NCI-H748 (cell line): ENCODE measurements at regions not wholly inside any gene's neighbourhood (a gene's known extent, or its start where the extent isn't known, plus 50 kb on each side); places are given as distances from the start of the nearest gene placed in this dataset.

Experiments
- DNase-seq: peaks from one replicate; lab custom pipeline; 2025; ENCODE audit not compliant: unreplicated experiment; lab: John Stamatoyannopoulos, UW

- no peak for DNase-seq
Observed at GRCh38 chr6:1066449-1067090, 245.3 kb upstream of the FOXQ1 start.

GRCh38 chr6:1065986-1066385 is 245.9 kb upstream of the FOXQ1 start:
- no peak for DNase-seq

GRCh38 chr6:1063671-1064355 is 248.1 kb upstream of the FOXQ1 start:
- DNase-seq: no peak

GRCh38 chr6:1062786-1063545 is 248.9 kb upstream of the FOXQ1 start:
- DNase-seq: no peak

GRCh38 chr6:1059596-1059995 is 252.3 kb upstream of the FOXQ1 start:
- DNase-seq: no peak

GRCh38 chr6:1057490-1058135 is 254.3 kb upstream of the FOXQ1 start:
- no peak for DNase-seq

- DNase-seq: no peak
Observed at GRCh38 chr6:1055015-1055921, 256.6 kb upstream of the FOXQ1 start.

GRCh38 chr6:1054653-1055014 is 257.3 kb upstream of the FOXQ1 start:
- no peak for DNase-seq

- DNase-seq: no peak
Observed at GRCh38 chr6:1053586-1053985, 258.3 kb upstream of the FOXQ1 start.

GRCh38 chr6:1052262-1052661 is 259.6 kb upstream of the FOXQ1 start:
- DNase-seq: no peak

GRCh38 chr6:1049900-1050299 is 262.0 kb upstream of the FOXQ1 start:
- no peak for DNase-seq

- DNase-seq: no peak
Observed at GRCh38 chr6:1049170-1049569, 262.7 kb upstream of the FOXQ1 start.

GRCh38 chr6:1047981-1048541 is 263.8 kb upstream of the FOXQ1 start:
- no peak for DNase-seq

- DNase-seq: no peak
Observed at GRCh38 chr6:1045239-1045638, 266.7 kb upstream of the FOXQ1 start.

GRCh38 chr6:1044040-1044836 is 267.7 kb upstream of the FOXQ1 start:
- DNase-seq: peak; percentile 43

- DNase-seq: no peak
Observed at GRCh38 chr6:1043458-1043836, 268.5 kb upstream of the FOXQ1 start.

GRCh38 chr6:1042583-1043457 is 269.1 kb upstream of the FOXQ1 start:
- no peak for DNase-seq

- DNase-seq: no peak
Observed at GRCh38 chr6:1040393-1040792, 271.5 kb upstream of the FOXQ1 start.

- no peak for DNase-seq
Observed at GRCh38 chr6:1039746-1040145, 272.2 kb upstream of the FOXQ1 start.
